ENCODE measurements at regions not wholly inside any gene's neighbourhood (a gene's known extent, or its start where the extent isn't known, plus 50 kb on each side); places are given as distances from the start of the nearest gene placed in this dataset.

DNA sequence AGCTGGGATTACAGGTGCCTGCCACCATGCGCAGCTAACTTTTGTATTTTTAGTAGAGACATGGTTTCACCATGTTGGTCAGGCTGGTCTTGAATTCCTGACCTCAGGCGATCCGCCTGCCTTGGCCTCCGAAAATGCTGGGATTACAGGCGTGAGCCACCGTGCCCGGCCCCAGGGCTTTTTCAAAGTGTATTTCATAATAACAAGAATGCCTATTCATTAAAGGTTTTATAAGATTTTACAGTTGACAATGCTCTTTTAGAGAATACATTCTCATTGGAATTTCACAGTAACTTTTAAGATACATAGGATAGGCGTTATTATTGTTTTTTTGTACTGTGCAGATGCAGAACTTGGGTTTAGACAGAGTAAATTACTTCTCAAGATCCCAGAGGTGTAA is 52.6 kb upstream of the PTPRK start:
- TF ChIP-seq, protein P1, sequence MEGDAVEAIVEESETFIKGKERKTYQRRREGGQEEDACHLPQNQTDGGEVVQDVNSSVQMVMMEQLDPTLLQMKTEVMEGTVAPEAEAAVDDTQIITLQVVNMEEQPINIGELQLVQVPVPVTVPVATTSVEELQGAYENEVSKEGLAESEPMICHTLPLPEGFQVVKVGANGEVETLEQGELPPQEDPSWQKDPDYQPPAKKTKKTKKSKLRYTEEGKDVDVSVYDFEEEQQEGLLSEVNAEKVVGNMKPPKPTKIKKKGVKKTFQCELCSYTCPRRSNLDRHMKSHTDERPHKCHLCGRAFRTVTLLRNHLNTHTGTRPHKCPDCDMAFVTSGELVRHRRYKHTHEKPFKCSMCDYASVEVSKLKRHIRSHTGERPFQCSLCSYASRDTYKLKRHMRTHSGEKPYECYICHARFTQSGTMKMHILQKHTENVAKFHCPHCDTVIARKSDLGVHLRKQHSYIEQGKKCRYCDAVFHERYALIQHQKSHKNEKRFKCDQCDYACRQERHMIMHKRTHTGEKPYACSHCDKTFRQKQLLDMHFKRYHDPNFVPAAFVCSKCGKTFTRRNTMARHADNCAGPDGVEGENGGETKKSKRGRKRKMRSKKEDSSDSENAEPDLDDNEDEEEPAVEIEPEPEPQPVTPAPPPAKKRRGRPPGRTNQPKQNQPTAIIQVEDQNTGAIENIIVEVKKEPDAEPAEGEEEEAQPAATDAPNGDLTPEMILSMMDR (IDR thresholded peaks at IDR 0.05): no peak
- no peak for TF ChIP-seq EP300 (IDR thresholded peaks at IDR 0.05)

All from stomach (tissue), 4 donors.